Erythroblast (primary cell): ENCODE measurements at regions not wholly inside any gene's neighbourhood (a gene's known extent, or its start where the extent isn't known, plus 50 kb on each side); places are given as distances from the start of the nearest gene placed in this dataset.

Source experiments
- GATA1 ChIP-seq: IDR thresholded peaks from 2 replicates; pipeline ENCODE4 v1.6.1; 2011; ENCODE audit warnings: low read depth, mild to moderate bottlenecking, control low read depth, low read length, moderate library complexity
- POLR2A ChIP-seq: IDR thresholded peaks from 2 replicates; pipeline ENCODE4 v1.6.1; 2011; ENCODE audit warnings: mild to moderate bottlenecking, low read length

DNA sequence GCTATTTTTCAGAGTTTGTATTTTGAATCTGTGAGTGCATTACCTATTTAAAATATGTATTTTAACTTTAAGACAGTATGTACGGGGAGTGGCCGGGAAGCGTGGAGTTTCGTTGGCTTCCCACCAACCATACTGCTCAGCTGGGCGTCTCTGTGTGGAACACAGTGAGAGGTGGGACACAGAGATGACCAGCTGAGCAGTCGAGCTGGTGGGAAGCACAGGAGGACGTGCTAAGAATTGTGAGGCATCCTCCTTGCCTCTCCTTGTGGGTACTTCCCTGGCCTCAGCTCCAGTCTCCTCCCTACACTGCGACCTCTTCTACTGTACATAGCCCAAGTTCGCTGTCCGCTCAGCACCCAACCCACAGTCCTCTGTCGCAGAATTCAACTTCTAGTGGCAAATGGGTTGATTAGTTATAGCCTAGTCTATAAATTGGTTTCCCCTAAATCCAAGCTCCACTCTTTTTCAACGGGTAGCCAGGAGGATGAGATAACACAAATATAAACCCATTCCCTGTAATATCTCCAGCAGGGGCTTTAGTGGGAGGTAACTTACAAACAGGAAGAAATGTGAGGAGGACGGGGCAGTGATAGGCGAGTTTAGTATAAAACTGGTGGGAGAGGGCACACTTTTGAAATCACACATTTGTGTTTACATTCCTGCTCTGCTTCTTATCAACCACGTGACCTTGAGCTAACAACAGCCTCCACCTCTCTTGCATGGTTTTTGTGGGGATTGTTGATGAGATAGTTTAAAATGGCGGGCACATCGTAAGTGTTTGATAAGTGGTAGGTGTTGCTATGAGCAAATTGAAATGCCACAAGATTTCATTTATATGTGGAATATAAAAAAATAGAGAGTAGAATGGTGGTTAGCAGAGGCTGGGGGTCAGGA is 211.9 kb upstream of the HS3ST3A1 start:
- no peak for TF ChIP-seq GATA1
- no peak for TF ChIP-seq POLR2A
